Nephron (organoid): ENCODE measurements at regions not wholly inside any gene's neighbourhood (a gene's known extent, or its start where the extent isn't known, plus 50 kb on each side); places are given as distances from the start of the nearest gene placed in this dataset.

ENCODE experiments used
- H3K27ac Mint-ChIP-seq, 3 experiments: 2 replicates each; pipeline ENCODE4 v1.8.0; 2020; ENCODE audit warnings: mixed read lengths in 3 of 3, mild to moderate bottlenecking in 2 of 3, moderate library complexity in 1 of 3
- H3K27me3 Mint-ChIP-seq: 2 replicates; pipeline ENCODE4 v1.8.0; 2021; ENCODE audit warnings: low read depth, mild to moderate bottlenecking, moderate library complexity, mixed read lengths
- H3K36me3 Mint-ChIP-seq: 2 replicates; pipeline ENCODE4 v1.8.0; 2020; ENCODE audit warnings: low read depth, mixed read lengths
- H3K4me1 Mint-ChIP-seq: 2 replicates; pipeline ENCODE4 v1.8.0; 2020; ENCODE audit warnings: mixed read lengths
- H3K4me3 Mint-ChIP-seq, 3 experiments: 2 replicates each; pipeline ENCODE4 v1.8.0; 2020; ENCODE audit warnings: mild to moderate bottlenecking in 3 of 3, mixed read lengths in 3 of 3, moderate library complexity in 2 of 3
- H3K9me3 Mint-ChIP-seq: 2 replicates; pipeline ENCODE4 v1.8.0; 2020; ENCODE audit warnings: mixed read lengths
- TF ChIP-seq, protein P1 (sequence below), 3 experiments: fragments of 200-600 bp; sonication (generic); IDR thresholded peaks; one replicate each; pipeline ENCODE4 v1.5.0; 2021; ENCODE audit warnings: antibody characterized with exemption in 3 of 3; ENCODE audit not compliant: unreplicated experiment in 3 of 3

GRCh38 chr3:63094642-63095408, 183.3 kb upstream of the SYNPR start:
- TF ChIP-seq, protein P1, sequence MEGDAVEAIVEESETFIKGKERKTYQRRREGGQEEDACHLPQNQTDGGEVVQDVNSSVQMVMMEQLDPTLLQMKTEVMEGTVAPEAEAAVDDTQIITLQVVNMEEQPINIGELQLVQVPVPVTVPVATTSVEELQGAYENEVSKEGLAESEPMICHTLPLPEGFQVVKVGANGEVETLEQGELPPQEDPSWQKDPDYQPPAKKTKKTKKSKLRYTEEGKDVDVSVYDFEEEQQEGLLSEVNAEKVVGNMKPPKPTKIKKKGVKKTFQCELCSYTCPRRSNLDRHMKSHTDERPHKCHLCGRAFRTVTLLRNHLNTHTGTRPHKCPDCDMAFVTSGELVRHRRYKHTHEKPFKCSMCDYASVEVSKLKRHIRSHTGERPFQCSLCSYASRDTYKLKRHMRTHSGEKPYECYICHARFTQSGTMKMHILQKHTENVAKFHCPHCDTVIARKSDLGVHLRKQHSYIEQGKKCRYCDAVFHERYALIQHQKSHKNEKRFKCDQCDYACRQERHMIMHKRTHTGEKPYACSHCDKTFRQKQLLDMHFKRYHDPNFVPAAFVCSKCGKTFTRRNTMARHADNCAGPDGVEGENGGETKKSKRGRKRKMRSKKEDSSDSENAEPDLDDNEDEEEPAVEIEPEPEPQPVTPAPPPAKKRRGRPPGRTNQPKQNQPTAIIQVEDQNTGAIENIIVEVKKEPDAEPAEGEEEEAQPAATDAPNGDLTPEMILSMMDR (IDR thresholded peaks at IDR 0.05; ENCODE audit: unreplicated experiment in 3 of 3) = no peak
- Mint-ChIP-seq H3K4me1 (no peaks in the 10 kb centered on the region), H3K9me3 (no peaks in the 10 kb centered on the region), H3K27ac (no peak overlapping the region), H3K4me3 (no peak overlapping the region), H3K36me3 (no peaks in the 10 kb centered on the region), H3K27me3 (peaks cover 13% of the 10 kb centered on the region)

DNA sequence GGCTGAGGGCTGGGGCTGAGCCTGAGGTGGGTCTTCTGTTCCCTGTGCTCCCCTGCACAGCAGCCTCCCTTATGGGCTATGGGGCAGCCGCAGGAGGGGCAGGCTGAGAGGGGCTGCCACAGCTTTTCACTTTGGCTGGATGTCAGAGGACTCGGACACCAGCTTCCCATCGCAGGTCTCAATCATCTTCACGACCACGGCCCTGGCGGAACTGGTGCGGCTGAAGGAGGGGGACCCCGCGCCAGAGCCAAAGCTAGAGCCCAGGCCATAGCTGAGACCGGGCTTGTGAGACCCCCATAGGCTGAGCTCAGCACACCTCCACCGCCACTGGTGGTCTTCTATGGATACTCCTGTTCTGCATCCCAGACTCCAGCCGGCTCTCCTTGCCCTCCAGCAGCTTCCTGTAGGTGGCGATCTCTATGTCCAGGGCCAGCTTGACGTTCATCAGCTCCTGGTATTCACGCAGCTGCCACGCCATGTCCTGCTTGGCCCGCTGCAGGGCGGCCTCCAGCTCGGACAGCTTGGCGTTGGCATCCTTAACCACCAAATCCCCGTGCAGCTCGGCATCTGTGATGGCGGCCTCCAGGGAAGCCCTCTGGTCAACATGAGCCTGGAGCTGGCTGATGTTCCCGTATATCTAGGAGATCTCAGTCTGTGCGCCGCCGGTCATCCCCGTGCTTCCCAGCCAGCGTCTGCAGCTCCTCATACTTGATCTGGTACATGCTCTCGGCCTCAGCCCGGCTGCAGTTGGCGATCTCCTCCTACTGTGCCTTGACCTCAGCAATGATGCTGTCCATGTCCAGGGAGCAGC, 181.7 kb upstream of the SYNPR start:
- no peaks in the 10 kb centered on the region for H3K4me1 Mint-ChIP-seq
- TF ChIP-seq, protein P1 (IDR thresholded peaks at IDR 0.05; ENCODE audit: unreplicated experiment in 3 of 3) = no peak
- no peaks in the 10 kb centered on the region for H3K9me3 Mint-ChIP-seq
- no peaks in the 10 kb centered on the region for H3K36me3 Mint-ChIP-seq
- no peak overlapping the region for H3K4me3 Mint-ChIP-seq
- H3K27me3 Mint-ChIP-seq = peaks cover 8% of the 10 kb centered on the region
- H3K27ac Mint-ChIP-seq = no peak overlapping the region

DNA sequence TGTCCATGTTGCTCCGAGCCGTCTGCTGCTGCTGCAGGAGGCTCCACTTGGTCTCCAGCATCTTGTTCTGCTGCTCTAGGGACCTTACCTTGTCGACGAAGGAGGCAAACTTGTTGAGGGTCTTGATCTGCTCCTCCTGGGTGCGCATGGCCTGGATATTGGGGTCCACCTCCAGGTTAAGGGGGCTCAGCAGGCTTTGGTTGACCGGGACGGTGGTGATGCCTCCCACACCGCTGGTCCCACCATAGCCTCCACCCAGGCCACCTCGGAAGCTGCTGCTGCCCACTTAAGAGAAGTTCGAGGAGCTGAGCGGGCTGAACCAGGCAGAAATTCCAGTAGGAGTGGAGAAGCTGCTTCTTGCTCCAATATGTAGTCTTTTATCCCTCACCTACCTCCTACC, 180.7 kb upstream of the SYNPR start:
- no peaks in the 10 kb centered on the region for H3K36me3 Mint-ChIP-seq
- TF ChIP-seq, protein P1 (IDR thresholded peaks at IDR 0.05; ENCODE audit: unreplicated experiment in 3 of 3) = no peak
- no peaks in the 10 kb centered on the region for H3K4me1 Mint-ChIP-seq
- H3K27me3 Mint-ChIP-seq = peaks cover 4% of the 10 kb centered on the region
- no peak overlapping the region for H3K4me3 Mint-ChIP-seq
- no peaks in the 10 kb centered on the region for H3K9me3 Mint-ChIP-seq
- H3K27ac Mint-ChIP-seq = no peak overlapping the region

- peaks cover 4% of the 10 kb centered on the region for H3K27me3 Mint-ChIP-seq
- H3K4me3 Mint-ChIP-seq = no peak overlapping the region
- no peaks in the 10 kb centered on the region for H3K36me3 Mint-ChIP-seq
- H3K27ac Mint-ChIP-seq = no peak overlapping the region
- TF ChIP-seq, protein P1 (IDR thresholded peaks at IDR 0.05; ENCODE audit: unreplicated experiment in 3 of 3) = no peak
- H3K4me1 Mint-ChIP-seq = no peaks in the 10 kb centered on the region
- peaks cover 3% of the 10 kb centered on the region for H3K9me3 Mint-ChIP-seq
Measured at GRCh38 chr3:63116922-63117321, 161.2 kb upstream of the SYNPR start.

GRCh38 chr3:63124090-63124489, 154.0 kb upstream of the SYNPR start:
- no peak overlapping the region for H3K27ac Mint-ChIP-seq
- H3K4me3 Mint-ChIP-seq = no peak overlapping the region
- peaks cover 7% of the 10 kb centered on the region for H3K27me3 Mint-ChIP-seq
- H3K36me3 Mint-ChIP-seq = no peaks in the 10 kb centered on the region
- no peaks in the 10 kb centered on the region for H3K9me3 Mint-ChIP-seq
- TF ChIP-seq, protein P1 (IDR thresholded peaks at IDR 0.05; ENCODE audit: unreplicated experiment in 3 of 3) = no peak
- no peaks in the 10 kb centered on the region for H3K4me1 Mint-ChIP-seq
